NT2/D1 (cell line): ENCODE measurements at regions not wholly inside any gene's neighbourhood (a gene's known extent, or its start where the extent isn't known, plus 50 kb on each side); places are given as distances from the start of the nearest gene placed in this dataset.

ENCODE experiments used
- YY1 ChIP-seq: IDR thresholded peaks from 2 replicates; pipeline ENCODE4 v1.6.1; 2011; ENCODE audit not compliant: insufficient read length, insufficient read depth
- ZNF274 ChIP-seq: IDR thresholded peaks from 2 replicates; pipeline ENCODE4 v1.6.1; 2011; ENCODE audit warnings: mild to moderate bottlenecking, low read depth, low read length

DNA sequence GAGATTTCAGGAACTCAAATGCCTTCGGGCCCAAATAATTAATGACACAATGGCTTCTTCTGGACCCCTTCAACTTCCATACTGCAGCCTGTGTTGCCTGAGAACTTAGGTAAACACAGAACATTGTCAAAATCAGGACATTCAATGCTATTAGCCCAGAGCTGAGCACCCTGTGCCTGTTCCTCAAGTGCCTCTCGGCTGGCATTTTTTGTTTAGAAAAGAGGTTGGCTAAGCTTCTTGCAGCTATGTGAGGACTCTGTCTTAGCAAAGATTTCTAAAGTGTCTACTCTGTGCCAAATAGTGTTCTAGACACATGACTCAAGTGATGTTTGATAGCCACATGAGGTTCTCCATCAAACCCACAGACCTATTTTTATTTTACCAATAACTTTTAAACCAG is 289.3 kb upstream of the ARID1B start:
- no peak for TF ChIP-seq ZNF274
- TF ChIP-seq YY1, result no peak
